Daoy (cell line): ENCODE measurements at regions not wholly inside any gene's neighbourhood (a gene's known extent, or its start where the extent isn't known, plus 50 kb on each side); places are given as distances from the start of the nearest gene placed in this dataset.
"Not testable (repeated sequence)": the region's sequence is repeated elsewhere in the genome, so short reads cannot be mapped to it uniquely, and the experiment has no call there.

ENCODE experiments used
- DNase-seq: peaks from one replicate; pipeline ENCODE4 v3.0.0-alpha.2; 2015; ENCODE audit warnings: low read depth

DNA sequence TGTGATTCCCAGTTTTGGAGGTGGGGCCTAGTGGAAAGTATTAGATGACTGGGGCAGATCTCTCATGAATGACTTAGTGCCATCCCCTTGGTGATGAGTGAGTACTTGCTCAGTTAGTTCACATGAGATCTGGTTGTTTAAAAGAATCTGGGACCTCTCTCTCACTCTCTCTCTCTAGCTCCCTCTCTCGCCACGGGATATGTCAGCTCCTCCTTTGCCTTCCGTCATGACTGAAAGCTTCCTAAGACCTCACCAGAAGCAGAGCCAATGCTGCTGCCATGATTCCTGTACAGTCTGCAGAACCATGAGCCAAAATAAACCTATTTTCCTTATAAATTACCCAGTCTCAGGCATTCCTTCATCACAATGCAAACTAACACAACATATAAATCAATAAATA is 176.7 kb downstream of the PRELID2 start:
- no peak for DNase-seq

DNA sequence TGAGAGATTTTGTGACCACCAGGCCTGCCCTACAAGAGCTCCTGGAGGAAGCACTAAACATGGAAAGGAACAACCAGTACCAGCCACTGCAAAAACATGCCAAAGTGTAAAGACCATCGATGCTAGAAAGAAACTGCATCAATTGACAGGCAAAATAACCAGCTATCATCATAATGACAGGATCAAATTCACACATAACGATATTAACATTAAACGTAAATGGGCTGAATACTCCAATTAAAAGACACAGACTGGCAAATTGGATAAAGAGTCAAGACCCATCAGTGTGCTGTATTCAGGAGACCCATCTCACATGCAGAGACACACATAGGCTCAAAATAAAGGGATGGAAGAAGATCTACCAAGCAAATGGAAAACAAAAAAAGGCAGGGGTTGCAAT is 182.4 kb downstream of the PRELID2 start:
- DNase-seq = not testable (repeated sequence)

DNA sequence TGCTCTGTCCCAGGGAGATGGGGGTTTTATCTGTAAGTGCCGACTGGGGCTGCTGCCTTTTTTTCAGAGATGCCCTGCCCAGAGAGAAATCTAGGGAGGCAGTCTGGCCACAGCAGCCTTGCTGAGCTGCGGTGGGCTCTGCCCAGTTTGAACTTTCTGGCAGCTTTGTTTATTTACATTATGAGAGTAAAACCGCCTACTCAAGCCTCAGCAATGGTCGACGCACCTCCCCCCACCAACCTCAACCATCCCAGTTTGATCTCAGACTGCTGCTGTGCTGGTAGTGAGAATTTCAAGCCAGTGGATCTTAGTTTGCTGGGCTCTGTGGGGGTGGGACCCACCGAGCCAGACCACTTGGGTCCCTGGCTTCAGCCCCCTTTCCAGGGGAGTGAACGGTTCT is 188.0 kb downstream of the PRELID2 start:
- DNase-seq = peak; percentile 50

DNA sequence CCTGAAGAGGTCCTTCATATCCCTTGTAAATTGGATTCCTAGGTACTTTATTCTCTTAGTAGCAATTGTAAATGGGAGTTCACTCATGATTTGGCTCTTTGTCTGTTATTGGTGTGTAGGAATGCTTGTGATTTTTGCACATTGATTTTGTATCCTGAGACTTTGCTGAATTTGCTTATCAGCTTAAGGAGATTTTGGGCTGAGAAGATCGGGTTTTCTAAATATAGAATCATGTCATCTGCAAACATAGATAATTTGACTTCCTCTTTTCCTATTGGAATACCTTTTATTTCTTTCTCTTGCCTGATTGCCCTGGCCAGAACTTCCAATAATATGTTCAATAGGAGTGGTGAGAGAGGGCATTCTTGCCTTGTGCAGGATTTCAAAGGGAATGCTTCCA is 191.9 kb downstream of the PRELID2 start:
- DNase-seq = not testable (repeated sequence)

DNA sequence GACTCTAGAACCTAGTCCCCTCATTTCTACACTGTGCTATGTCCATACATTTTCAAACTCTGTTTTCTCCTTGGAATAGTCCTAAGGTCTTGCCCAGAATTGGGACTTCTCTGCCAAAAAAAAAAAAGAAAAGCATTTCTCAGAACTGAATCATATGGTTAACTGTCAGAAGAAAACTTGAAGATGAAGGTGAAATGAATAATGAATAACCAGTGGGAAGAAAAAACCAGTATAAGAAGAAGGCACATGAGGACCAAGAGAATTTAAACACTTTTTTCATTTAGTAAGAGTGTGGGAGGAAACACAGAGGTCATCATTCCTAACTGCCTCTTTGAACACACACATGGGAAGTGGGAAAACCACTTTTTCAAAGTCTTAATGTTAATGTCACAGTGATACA is 197.7 kb downstream of the PRELID2 start:
- no peak for DNase-seq

DNA sequence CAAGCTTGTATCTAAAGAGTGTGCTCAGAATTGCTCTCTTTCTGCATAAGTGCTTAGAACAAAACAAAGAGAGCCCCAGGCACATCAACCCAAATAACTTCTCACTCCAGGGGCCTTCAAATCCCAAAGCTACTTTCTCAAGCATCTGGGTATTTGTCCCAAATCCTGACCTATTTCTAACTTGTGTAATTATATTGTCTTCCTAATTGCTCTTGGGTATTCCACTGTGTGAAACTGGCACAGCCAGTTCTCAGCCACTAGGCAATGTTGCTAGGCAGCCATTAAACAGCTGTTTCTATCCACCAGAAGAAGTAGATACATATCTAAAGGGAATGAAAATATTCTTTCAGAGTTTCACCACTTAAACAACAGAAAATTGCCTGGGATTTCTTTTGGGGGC is 198.8 kb downstream of the PRELID2 start:
- no peak for DNase-seq

DNA sequence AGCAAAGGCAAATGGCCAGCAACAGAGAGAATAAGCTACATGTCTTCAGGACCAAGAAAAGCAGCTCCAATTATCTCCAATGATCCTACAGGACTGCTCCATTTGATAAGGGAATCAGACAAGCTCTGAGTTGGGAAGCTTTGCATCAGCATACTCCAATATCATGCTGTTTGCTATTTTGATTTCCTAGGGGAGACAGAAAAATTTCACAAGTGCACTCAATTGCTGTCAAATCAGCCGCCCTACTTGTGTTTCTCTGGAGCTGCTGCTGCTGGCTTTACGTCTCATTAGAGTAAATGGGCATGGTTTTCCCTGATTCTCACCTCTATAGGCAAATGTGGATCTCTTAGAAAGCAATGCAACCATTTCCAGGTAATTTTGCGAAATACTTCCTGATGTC is 201.7 kb downstream of the PRELID2 start:
- no peak for DNase-seq

DNA sequence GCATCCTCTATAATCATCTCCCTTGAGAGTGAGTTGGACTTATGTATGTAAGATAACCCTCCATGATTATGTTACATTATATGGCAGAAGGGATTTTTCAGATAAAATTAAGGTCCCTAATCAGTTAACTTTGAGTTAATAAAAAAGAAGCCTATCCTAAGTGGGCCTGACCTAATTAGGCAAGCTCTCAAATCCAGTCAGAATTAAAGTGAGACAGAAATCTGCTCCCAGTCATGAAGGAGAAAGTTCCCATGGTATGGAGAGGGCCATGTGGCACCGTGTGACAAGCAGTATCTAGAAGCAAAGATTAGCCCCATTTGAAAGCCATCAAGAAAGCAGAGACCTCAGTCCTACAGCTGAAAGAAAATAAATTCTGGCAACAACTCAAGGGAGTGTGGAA is 202.4 kb downstream of the PRELID2 start:
- no peak for DNase-seq

DNA sequence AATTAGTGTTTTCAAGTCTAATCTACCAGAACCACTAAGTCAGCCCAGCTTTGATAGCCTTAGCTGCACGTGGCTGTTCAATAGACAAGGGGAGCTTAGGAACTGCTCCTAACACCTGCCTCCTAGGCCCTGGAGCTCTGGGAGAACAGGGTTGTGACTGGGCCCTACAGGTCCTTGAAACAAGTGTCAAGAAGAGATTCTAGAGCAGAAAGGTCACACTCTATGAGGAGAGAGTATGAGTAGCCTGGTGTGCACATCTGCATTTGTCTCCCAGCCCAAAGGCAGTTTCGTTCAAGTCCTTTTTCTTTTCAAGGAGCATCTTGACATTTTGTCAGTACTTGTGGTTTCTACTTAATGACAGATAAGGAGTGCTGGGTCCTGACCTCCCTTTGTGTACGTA is 206.1 kb downstream of the PRELID2 start:
- no peak for DNase-seq

DNA sequence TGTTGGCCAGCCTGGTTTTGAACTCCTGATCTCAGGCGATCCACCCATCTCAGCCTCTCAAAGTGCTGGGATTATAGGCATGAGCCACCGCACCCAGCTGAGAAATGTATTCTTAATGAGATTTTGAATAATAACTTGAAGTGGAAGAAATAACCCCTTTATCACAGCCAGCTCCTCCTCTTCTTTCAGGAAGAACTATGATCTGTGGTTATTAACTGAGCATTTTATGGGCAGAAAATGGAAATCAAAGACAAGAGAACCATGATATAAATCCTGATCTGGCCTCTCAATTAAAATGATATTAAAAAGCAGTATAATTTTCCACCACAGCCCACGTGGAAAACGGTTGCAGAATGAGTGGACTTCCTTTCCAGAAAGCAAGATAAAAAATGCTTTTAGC is 206.6 kb downstream of the PRELID2 start:
- no peak for DNase-seq

DNA sequence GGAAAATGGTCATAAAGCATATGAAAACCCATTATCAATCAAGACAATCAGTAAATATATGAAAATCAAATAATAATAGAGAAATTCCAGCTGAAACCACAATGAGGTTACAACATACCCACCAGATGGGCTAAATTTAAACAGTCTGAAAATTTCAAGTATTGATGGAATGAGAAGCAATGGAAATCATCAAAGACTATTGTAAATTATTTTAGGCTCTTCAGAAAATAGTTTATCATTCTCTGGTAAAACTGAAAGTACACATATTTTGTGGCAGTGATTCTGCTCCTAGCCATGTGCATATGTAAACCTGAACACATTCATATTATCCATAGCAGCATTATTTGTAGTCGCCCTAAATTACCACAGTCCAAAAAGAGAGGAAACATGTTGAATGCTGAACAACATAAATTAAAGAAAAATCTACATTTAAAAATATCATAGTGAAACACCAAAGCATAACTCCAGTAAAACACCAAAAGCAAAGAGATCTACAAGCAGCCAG is 215.3 kb downstream of the PRELID2 start:
- no peak for DNase-seq

DNA sequence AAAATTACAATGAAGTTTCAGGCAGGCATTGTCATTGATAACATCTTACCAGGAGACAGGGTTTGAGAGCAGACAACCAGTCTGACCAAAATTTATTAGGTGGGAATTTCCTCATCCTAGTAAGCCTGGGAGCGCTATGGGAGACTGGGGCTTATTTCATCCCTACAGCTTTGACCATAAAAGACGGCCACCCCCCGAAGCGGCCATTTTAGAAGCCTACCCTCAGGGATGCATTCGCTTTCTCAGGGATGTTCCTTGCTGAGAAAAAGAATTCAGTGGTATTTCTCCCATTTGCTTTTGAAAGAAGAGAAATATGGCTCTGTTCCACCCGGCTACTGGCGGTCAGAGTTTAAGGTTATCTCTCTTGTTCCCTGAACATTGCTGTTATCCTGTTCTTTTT is 218.4 kb downstream of the PRELID2 start:
- DNase-seq = not testable (repeated sequence)

DNA sequence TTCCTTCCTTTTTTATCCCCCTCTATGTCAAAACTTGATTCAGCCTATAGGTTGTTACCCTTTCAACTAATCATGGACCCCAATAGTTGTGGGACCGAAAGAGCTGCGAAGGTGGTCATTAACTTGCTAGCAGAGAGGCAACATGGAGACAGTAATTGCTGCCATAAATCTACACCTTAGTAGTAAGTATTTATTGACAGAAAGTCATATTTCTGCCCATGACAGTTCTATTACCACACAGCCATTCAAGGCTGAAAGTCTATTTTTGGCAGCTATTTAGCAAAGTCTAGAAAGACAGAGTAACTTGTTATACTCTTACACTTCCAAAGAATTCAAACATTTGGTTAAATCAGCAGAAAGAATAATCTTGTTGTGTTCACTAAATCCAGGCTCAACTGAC is 236.2 kb downstream of the PRELID2 start:
- no peak for DNase-seq

DNA sequence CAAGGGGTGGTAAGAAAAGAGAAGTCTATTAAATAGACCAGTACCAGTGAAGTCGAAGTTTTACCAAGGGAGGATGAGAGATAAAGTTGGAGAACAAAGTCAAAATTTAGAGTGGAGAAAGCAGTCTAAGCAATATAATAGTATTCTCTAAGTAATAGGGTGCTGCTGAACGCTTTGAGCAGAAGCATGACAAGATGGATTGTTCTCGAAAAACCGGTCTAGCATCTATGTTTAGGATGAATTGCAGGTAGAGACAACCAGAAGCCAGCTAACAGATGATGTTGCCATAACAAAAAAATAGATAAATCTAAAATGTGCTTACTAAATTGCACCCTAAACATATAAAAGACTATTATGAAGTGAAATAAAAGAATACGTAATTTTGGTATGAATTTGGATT is 237.0 kb downstream of the PRELID2 start:
- DNase-seq = no peak

DNA sequence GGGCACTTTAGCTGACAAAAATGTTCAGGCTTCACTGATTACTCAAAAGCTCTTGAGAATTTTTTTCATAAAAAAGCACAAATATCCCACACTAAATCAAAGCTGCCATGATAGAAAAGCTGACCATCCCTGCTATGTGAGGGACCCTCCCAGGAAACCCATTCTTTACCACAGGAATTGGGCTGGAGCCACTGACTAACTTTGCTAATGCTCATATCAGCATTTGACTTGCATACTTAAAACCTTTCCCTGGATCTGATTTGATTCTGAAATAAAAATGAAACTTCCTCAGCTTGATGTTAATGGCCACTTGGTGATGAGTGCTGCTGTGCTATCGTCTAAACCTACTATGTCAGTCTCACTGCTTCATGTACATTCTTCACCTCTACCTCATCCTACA is 243.6 kb downstream of the PRELID2 start:
- no peak for DNase-seq

DNA sequence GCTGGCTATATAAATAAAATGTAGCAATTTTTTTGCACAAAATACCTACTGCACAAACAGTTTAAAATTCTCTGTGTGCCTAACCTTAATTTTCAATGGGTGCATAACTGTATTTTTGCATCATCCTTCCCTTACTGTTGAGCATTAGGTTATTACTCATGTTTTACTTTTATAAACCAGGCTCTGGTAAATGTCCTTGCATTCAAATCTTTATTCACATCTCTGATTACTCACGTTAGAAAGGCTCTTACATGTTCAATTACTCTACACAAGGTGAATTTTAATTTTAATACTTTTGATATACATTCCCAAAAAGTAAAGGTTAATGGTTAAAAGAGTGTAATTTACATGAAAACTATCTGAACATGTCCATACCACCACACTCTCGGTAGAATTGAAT is 246.1 kb downstream of the PRELID2 start:
- DNase-seq = no peak

DNA sequence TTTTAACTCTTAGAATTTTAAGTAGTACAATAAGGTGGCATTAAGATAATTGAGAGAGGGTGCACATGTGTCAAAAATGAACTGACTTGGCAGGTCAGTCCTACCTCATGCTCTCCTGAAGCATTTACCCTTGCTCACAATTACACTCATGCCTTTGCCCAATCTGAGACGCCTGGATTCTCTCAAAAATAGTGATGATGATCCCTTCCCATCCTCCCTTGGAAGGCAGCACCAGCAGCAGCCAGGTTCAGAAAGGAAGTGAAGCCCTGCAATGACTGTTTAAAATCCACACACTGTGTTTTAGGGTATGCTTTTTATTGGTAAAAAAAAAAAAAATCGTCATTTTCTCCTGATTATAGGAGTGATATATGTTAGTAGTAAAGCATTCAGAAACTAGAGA is 246.6 kb downstream of the PRELID2 start:
- no peak for DNase-seq

DNA sequence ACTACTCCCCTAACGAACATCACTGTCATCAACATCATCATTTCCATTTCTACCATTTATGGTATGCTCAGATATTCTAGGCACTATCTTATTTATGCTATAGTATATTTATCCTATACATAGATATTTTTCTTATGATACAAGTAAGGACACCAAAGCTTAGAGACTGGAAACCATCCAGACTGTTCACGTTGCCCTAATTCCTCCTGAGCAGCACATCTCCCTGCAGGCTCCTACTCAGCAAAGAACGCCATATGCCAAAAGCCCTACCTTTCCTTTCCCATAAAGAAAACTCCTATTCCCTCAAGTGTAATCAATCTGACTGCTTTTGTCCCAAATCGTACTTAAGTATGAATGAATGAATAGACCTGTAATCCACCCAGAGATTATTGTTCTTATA is 247.0 kb downstream of the PRELID2 start:
- DNase-seq = no peak

DNA sequence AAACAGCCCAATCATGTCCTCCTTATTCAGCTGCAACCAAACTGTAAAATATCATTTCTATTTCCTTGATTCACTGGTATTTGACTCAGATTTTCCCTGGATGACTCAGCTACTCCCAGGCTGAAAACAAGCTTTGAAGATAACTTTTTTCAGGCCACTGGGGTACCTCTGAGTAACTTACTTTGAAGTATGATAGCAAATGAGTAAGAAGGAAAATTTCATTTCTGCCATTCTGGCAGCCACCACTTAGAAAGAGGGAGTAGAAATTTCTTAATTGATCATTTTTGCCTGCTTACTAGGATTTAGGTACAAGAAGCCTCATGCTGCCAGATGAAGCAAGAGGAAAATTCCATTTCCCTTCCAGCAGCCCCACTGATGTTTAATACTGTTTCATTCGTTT is 247.4 kb downstream of the PRELID2 start:
- peak; percentile 81 for DNase-seq

DNA sequence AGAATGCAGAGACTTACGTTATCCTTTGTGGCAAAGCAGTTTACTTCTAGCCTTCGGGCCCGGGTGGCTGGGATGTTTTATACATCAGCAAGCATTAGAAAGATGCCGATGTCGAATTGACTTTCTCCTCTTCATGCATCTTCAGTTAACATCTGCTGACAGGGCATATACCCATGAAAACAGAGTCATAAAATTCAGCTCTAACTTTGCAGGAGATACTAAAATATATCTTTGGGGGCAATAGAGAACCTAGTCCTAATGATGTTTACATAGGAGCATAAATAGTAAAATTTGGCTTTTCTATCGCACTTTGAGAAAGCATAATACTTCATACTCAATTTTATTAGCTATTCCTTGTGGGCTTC is 247.9 kb downstream of the PRELID2 start:
- no peak for DNase-seq

DNA sequence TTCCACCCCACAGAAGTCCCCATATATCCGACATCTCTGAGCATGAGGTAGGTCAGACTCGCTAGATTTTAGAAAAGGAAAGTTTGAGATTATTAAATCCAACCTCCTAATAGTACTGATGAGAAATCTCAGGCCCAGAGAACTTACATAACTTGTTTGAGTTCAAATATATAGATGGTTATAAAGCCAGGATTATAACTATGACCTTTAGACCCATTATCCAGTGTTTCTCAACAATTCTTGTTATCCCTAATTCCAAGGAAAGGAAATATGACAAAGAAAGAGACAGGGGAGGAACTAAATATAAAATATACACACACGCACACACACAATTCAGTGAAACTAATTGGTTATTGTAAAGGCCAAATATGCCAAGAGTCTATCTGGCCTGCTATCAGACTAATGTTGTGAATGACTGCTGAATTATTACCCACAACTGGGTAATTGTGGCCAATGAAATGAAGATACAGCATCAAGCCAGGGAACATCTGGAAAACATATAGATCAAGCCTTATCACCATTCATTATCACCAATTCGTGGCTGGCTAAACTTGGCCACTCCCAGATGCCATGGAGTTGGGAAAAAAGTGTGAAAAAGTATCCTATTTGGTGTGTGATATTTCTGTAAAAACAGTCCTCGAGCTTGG is 248.4 kb downstream of the PRELID2 start:
- DNase-seq = no peak

DNA sequence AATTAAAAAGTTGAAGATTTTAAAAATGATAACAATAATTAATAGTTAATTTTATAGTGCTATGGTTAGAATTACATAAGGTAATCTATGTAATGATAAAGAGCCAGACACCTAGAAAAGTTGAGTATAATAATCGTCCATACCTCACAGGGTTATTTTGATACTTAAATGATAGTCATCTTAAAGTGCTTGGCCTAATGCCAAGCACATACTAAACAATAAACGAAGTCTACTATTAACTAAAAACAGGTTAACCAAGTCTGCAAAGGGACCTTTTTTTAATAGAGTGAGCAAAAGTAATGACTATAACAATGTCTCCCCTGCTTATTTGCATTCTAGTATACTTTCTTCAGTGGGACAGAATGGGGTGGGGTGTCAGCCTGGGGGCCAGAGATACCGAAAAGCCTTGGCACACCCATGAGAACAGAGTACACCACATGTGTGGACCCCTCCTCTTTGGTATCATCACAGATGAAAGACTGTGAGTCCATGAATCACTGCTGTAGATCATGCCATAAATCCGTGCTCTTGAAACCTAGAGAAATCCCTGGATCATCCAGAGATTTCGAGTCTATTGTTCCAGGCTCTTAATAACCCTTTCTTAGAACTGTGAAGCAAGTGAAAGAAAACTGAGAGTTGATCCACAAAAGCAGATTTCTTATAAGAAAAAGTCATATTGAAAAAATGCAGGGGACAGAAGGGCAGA is 249.5 kb downstream of the PRELID2 start:
- DNase-seq = no peak

DNA sequence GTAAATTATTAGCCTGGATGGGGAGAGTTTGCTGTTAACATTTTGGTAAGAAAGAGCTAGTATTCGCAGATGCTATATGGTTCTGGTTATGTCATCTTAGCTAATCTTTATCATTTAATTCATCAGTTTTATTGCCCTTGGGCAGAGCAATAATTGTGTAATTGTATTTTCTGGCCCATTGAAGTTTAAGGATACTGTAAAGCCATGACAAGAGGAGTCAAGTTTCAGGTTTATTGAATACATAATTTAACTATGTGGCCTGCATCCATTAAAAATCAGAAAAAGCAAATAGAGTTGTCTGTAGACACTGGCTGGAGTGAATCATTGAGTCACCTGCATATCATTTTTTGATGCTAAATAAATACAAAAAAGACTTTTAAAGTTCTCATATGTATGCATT is 255.8 kb downstream of the PRELID2 start:
- no peak for DNase-seq
